NCI-H82 treated with DMSO at 0.1 percent for 48 hours (cell line): ENCODE measurements at regions not wholly inside any gene's neighbourhood (a gene's known extent, or its start where the extent isn't known, plus 50 kb on each side); places are given as distances from the start of the nearest gene placed in this dataset.

ENCODE experiments used
- DNase-seq: peaks from one replicate; lab custom pipeline; 2025; ENCODE audit not compliant: unreplicated experiment; lab: John Stamatoyannopoulos, UW

DNA sequence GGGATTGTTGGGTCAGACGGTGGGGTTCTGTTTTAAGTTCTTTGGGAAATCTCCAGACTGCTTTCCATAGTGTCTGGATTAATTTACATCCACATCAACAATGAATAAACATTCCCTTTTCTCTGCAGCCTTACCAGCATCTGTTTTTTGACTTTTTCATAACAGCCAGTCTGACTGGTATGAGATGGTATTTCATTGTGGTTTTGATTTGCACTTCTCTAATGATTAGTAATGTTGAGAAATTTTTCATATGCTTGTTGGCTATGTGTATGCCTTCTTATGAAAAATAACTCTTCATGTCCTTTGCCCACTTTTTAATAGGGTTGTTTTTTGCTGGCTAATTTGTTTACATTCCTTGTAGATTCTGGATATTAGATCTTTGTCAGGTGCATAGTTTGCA is 140.8 kb upstream of the CNTN1 start:
- no peak for DNase-seq

DNA sequence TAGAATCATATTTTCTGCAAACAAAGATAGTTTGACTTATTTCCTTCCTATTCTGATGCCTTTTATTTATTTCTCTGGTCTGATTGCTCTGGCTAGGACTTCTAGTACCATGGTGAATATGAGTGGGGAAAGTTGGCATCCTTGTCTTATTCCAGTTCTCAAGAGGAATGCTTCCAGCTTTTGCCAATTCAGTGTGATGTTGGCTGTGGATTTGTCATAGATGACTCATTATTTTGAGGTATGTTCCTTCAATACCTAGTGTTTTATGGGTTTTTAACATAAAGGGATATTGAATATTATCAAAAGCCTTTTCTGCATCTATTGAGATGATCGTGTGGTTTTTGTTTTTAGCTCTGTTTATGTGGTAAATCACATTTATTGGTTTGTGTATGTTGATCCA is 139.4 kb upstream of the CNTN1 start:
- DNase-seq = no peak

DNA sequence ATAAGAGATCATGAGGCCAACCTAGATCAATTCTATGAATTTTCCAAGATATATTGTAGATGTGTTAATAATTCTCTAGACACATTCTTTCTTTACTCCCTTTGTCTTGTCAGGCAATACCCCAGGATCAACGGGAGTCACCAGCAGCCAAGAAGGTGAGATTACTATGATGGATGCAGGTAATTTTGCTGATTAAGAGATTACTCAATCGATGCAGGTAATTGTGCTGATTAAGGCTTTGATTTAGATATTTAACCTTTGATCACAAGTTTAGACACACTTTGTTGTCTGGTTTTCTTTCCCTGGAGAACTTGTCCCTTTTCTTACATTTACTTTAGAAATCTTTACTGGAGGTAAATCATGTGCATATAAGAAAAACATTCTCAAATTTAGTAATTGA is 134.3 kb upstream of the CNTN1 start:
- no peak for DNase-seq

DNA sequence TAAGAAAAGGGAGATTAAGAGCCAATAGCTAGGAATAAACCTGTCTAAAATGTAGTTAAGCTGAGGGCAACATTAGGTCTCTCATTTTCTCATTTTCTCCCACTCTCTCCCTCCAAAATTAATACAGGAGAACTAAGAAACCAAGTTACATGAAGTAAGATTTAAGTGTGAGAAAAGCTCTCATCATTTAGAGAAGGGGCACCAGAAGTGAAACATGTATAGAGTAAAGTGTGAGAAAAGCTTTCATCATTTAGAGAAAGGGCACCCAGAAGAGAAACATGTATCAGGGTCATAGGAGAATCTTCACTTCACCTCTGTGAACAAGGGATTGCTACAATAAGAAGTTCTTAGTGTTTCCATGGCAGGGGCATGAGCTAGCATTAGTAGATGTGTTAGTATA is 132.4 kb upstream of the CNTN1 start:
- DNase-seq = no peak

DNA sequence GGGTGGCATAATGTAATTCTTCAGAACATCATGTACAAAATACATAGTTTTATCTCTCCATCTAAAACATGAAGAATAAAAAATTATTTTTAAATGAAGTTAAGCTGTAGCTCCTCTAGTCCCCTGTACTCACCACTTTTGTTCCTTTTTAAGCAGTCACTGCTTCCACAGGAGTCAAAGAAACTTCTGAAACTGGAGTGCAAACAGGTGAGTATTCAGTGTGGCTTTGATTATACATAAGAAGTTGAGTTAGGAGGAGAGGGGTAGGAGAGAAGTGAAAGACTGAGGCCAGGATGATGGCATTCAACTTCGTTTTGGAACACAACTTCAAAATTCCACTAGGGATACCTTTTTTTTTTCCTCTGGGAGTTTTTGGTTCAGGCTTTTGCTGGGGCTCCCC is 131.4 kb upstream of the CNTN1 start:
- no peak for DNase-seq

DNA sequence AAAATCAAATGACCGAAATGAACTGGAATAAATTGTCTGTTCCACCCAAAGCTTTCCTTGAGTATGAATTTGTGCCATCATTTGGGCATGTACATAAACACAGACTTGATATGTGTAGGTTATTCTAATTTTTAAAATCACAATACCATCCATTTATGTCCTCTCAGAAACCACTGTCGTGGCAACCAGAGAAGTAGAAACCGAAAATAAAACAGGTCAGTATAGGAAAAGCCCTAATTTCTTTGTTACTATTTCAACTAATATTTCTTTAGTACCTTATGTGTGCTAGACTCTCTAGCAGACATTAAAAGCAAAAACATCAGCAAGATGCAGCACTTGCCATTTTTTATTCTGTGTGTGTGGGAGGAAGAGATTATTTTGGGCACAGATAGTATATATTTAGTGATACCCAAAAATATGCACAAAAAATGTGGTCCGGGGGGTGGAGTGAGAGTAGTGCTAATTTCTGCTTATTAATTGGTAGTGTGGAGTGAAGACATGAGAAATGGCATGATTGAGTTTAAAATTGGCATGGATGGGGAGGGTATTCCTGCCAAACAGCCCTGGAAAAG is 130.8 kb upstream of the CNTN1 start:
- no peak for DNase-seq

DNA sequence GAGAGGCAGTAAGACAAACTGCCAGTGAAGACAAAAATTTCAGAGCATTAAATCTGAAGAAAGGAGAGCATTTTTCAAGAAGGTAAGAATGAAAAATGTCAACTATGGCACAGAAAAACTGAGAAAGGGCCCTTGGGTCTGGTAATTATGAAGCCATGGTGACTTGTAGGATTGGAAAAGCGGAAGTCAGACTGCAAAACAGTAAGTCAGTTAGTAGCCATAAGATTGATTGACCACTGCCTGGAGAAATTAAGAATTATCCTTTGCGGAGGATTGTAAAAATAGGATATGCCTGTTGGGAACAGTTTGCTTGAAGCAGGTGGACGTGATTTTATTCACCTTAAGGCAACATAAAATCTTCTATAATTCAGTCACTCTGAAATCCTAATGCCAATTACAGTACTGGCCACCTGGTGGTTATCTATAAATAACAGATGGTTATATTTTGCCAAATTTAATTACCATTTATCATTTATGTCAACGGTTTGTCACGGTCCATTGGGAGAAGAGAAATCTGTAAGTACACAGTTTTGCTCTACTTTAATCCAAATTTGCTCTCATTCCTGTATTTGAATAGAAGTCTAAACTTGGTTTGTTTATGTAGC is 127.1 kb upstream of the CNTN1 start:
- DNase-seq = peak; percentile 89

DNA sequence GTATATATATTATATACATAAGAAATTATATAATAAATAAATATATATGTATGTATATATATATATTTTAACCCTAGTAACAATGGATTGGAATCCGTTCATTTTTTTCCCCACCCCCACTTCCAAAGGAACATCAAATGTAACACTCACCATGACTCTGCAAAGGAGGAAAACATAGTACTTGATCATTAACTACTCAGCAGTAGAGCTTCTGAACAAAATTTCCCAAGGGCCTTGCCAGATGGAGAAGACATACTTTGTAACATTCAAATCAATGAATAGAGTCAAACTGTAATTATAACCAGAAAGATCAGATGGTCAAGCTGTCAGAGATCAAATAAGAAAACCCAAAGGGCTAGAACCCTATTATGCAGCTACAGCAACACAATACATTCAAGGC is 126.0 kb upstream of the CNTN1 start:
- DNase-seq = no peak

DNA sequence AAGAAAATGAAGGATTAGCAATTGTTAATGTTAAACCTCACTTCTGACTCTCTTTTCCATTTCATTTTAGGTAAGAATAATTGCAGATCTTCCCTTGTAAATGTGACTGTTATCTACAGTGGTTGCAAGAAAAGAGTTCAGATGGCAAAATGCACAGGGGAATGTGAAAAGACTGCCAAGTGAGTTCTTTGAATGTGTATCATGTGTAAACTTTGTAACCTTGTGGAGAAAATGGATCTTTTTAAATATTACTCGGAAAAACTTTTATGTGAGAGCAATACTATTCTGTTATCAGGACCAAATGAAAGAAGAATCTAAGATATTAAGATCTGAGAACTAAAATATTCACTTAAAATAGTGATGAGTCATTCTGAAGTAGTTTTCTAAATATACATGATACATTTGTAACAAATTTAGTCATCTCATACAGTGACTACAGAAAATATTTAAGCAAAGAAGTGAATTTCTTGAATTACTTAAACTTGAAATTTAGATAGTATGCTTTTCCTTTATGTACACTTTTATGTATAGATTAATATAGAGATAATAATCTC is 122.5 kb upstream of the CNTN1 start:
- no peak for DNase-seq

DNA sequence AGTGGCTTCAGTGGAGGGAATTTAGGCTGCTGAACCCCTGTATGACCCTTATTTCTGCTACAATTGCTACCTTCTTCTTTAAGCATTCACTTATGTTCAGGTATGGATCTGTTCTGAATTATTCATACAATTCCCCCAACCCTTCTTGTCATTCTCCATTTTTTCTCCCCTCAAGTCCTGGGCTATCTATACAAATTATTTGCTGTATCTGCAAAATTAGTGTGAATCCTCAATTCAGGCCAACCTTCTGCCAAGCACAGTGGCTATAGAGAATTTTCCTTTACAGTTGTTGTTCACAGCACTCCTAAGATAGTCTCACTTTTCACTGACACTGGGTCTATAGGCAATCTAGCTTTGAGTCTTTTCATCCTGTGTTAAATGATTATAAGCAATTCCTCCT is 119.2 kb upstream of the CNTN1 start:
- DNase-seq = no peak

DNA sequence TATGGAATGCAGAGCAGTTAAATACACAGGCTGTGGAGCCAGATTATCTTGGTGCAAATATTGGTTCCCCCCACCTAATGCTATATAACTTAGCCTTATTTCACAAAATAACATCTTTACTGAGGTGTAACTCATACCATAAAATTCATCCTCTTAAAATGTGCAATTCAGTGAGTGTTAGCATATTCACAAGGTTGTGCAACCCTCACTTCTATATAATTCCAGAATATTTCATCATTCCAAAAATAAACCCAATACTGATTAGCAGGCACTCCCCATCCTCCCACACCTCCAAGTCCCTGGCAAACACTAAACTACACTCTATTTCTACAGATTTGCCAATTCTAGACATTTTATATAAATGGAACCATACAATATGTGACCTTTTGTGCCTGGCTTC is 116.3 kb upstream of the CNTN1 start:
- no peak for DNase-seq

DNA sequence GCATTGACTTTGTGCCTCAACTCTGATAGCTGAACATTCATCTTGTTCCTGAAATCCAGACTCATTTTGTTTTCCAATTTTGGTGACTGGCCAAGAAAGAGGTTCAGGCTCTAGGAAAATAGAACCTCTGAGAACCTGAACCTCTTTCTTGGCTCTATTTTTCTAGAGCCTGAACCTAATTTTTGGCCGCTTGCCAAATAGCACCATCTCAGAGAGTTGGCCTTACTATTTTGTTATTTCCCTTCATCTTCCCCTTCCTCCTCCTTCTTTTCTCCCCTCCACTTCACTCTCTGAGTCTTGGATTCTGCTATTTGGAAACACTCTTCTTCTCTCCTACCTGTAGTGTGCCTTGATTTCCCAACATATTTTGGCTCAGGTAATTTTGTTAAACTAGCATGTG is 114.4 kb upstream of the CNTN1 start:
- no peak for DNase-seq

DNA sequence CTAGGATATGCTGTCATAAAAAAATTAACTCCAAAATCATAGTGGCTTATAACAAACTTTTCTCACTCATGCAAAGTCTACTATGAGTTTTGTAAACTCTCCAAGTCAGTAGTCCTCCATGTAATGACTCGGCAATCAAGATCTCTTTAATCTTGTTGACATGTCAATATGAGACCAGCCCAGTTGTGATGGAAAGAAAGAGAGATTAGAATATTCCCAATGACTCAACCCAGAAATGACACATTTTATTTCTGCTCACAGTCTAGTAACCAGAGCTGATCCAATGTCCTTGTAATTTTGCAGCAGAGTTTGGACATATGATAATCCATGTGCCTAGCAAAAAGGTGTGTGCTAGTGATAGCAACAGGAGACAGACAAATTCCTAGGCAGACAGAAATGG is 112.6 kb upstream of the CNTN1 start:
- DNase-seq = no peak

DNA sequence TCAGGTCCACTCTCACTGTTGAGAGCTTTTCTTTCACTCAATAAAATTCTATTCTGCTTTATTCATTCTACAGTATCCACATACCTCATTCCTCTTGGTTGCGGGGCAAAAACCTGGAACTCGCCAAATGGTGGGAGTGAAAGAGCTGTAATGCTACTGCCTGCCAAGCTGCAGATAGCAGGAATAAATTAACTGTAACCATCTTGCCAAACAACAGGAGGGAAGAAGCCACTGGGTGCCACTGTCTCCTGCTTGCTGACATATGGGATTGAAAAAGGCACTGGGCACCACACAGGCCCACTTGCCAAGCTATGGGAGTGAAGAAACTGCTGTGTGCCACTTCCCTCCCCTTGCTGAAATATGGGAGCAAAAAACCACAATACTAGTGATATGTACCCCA is 111.9 kb upstream of the CNTN1 start:
- no peak for DNase-seq

DNA sequence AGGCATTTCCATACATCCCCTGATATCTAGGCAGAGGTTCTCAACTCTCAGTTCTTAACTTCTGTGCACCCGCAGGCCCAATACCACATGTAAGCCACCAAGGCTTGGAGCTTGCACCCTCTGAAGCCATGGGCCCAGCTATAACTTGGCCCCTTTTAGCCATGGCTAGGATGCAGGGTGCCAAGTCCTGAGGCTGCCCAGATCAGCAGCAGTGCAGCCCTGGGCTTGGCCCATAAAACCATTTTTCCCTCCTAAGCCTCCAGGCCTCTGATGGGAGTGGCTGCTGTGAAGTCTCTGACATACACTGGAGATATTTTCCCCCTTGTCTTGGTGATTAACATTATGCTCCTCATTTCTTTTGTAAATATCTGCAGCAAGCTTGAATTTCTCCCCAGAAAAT is 110.3 kb upstream of the CNTN1 start:
- DNase-seq = no peak

DNA sequence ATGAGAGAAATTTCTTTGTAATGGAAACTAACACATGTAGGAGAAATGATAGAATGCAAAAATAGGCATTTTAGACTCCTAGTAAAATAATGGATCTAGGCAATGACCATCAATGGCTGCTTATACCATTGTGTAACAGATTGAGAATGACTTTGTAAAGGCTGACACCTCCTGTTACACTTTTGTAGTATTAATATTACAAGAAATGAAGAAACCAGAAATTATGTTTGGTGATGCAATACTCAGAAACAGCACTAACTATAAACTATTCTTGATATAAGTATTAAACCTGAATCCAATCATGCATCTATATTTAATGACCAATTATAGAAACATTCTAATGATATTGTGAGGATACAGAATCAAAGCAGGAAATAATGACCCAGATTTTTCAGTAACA is 108.5 kb upstream of the CNTN1 start:
- no peak for DNase-seq

DNA sequence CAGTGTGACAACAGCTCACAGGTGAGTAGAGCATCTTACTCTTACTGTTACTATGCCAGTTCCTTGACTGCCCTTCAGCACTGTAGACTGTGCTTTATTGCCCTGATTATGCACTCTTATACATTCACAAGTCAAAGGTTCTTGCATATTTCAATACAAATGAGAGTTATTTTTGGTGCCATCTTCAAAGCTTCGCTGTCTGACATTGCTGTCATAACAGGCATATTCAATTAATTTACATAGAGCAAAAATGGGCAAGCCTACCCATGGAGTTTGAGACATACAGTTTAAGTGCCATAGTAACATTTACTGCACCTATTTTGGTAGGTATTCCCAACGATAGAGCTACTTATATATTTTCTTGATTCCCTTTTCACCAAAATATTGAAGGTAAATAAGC is 107.5 kb upstream of the CNTN1 start:
- no peak for DNase-seq

DNA sequence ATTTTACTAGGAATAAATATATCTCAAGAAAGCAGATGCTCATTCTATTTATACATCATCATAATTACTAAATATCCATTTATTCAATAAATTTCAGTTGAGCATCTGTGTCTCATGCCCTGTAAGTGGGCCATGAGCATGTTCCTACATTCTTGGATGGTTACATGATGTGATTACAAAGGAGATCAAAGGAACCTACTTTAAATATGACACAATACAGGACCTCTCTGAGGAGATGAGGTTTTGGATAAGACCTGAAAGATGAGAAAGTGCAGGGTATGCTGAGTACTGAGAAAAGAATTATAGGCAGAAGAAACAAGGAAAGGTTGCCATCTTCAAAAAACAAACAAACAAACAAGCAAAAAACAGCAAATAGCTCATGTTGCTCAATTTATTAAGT is 105.4 kb upstream of the CNTN1 start:
- DNase-seq = no peak

DNA sequence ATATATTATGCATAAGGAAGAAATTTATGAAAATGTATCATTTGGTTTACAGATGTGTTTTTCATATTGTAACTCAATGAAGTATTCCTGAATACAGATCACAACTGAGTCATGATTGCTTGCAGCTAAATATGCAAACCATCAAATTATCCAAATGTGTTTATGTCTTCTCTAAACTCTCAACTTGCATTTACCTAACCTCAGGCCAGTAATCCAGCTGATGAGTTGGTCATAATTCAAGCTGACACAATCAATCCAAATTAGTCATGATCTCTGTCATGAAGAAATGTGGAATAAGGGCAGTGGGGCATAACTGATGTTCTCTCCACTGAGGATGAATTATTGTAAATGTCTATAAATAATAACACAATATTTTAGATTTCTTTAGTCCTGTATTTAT is 104.8 kb upstream of the CNTN1 start:
- no peak for DNase-seq

DNA sequence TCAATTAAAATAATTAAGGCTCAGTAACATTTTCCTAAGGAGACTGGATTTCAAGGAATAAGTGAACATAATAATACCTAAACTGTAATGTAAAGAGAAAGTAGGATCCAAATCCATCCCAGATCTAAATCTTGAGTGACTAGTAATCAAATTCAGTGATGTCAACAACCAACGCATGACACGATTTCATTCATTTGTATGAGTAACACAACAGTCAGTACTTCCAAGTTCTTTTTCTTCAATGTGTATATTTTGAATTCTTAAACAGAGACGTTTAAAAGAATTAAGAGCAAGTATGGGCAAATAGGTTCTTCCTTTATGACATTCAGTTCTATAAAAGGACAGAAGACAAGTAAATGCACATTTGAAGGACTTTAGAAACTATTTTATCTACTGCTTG is 104.3 kb upstream of the CNTN1 start:
- DNase-seq = no peak

DNA sequence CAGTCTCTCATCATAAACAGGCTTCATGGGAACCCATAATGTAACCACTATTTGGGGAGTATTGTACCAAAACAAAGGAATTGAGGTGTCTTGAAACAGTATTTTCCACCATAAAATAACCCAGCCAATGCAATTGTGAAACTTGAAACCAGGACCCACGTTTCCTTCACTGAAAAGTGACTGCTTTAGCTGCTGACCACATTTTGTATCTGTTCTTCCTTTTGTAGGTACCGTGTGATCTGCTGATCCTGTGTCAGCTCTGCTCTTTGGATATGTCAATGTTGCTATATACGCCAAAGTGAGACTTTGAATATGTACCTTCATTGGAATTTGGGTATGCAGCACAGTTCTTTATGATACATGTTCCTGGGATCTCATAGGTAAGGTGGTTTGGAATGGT is 95.1 kb upstream of the CNTN1 start:
- no peak for DNase-seq

DNA sequence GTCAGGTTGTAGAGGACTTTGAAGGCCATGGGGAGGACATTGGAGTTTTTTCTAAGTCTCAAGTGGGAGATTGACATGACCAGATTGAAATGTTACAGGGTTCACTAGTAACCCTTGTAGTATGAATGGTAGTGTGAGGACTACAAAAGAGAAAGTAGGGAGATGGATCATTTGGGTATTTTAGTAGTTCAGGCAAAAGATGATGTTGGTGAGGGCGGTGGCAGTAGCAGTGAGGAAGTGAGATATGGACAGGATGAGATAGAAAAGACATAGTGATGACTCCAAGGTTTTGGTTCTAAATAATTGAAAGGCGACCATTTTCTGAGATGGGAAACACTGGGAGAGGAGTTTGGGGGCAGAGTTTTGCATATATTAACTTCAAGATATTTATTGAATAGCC is 94.2 kb upstream of the CNTN1 start:
- no peak for DNase-seq

DNA sequence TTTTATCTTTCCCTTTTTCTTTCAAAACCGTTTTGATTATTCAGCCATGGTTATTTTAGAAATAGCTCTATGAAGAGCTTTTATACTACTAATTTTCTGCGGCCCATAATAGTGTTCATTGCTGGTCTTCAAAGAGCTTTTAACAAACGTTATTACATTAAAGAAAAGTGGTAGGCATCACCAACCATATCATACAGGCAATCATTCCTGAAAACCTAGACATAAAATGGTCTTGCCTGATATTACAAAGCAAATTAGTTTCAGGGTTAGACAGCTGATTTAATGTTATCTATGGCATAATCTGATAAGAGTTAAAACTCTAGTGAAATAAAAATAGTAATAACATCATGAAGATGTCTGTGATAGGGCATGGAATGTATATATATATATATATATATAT is 89.7 kb upstream of the CNTN1 start:
- no peak for DNase-seq
